GM18505 (cell line): ENCODE measurements at regions not wholly inside any gene's neighbourhood (a gene's known extent, or its start where the extent isn't known, plus 50 kb on each side); places are given as distances from the start of the nearest gene placed in this dataset.

Experiments
- ATAC-seq: cut with Tn5 transposase; IDR thresholded peaks from one replicate; pipeline ENCODE4 v1.9.1; 2021; ENCODE audit not compliant: unreplicated experiment
- POLR2A ChIP-seq: IDR thresholded peaks from 4 replicates; pipeline ENCODE4 v1.6.1; 2011; ENCODE audit warnings: borderline replicate concordance; ENCODE audit not compliant: insufficient read depth, insufficient read length; ENCODE audit errors: extremely low read depth

DNA sequence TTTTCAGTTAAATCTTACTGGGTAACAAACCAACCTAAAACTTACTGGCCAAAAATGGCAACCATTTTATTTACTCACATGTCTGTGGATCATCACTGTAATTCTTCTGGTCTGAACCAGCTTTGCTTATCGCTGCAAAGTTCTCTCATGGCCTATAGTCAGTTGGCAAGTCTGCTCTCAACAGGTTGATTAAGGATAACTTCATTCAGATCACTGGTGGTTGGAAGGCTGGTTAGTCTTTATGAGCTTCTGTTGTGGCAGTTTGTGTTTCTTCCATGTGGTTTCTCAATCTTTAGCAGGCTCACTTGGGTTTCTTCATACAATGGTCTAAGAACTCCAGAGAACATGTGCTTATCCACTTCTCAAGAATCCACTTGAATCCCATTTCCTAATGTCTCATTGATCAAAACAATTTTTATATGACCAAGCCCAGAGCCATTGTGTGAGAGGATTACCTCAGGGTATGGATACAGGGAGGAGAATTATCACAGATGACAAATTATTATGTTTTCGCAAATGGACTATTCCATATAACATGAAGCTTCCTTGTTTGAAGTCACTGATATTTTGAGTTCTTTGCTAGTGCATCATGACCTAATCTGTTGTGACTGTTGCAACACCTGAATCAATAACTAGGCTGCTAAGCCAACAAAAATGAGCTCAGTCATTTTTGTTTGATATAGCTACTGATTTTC is 155.4 kb upstream of the BMP2 start:
- ATAC-seq = no peak
- no peak for TF ChIP-seq POLR2A

GRCh38 chr20:6606651-6607050 is 160.8 kb upstream of the BMP2 start:
- no peak for TF ChIP-seq POLR2A
- no peak for ATAC-seq

DNA sequence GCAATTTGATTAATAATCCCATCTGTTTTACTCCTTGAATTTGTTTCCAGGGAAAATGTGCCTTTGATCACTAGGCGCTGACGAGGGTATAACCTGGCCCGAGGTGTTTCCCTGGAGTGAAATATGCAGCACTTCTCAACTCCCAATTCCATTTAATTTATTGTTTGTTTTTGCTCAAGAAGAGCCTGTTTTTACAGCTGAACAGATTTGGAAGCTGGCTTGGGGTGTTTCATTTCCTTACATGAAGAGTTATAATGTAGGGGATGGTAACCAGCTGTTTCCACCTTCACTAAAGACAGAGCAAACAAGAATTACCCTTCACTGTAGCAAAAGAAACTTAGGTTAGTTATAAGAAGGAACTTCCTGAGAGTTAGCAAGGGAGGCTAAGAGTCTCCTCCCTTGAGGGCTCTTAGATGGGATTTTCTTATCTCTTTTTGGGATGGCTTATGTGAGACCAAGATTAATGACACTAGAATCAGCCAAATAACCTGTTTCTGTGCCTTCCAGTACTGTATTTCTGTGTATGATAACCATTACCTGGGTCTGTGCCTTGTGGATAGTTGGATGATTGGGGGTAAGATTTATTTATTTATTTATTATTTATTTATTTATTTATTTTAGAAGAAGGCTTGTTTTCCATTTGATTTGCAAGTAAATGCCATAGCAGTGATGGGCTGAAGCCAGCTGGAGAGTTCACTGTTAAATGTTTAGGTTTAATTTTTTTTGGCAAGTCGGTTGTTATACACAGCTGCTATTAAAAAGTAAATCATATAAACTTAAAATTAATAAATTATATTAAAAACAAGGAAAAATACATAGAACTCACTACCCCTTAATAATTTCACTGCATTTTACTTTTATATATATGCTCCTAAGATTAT is 162.2 kb upstream of the BMP2 start:
- no peak for TF ChIP-seq POLR2A
- no peak for ATAC-seq

DNA sequence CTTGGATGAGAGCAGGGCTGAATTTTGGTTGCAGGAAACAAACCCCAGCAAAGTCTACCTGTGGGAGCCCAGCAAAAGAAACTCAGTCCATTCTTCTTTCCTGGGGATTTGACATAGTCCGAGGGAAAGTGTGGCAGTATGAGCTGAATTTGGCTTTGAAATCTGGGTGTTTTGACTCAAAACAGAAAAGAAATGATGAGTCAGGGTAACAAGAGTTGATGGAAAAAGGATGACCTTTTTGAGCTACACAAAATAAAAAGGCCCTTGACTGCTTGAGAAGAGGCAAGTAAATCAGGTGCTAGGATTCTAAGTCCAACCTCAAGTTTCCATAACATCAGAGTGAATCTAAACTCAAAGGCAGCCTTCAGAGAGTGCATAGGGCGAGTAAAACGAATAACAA is 163.3 kb upstream of the BMP2 start:
- ATAC-seq = no peak
- TF ChIP-seq POLR2A = no peak

- TF ChIP-seq POLR2A = no peak
- ATAC-seq = no peak
These were observed 167.4 kb upstream of the BMP2 start for GRCh38 chr20:6599876-6600735.

- TF ChIP-seq POLR2A = no peak
- no peak for ATAC-seq
These were observed 171.8 kb upstream of the BMP2 start for GRCh38 chr20:6595704-6596103.

- no peak for ATAC-seq
These were observed 176.4 kb upstream of the BMP2 start for GRCh38 chr20:6590891-6591637.

GRCh38 chr20:6588296-6588695 is 179.2 kb upstream of the BMP2 start:
- ATAC-seq = no peak
- no peak for TF ChIP-seq POLR2A

More at GRCh38 chr20:6590891-6591637, 176.4 kb upstream of the BMP2 start:
- TF ChIP-seq POLR2A = no peak

- TF ChIP-seq POLR2A = no peak
- no peak for ATAC-seq
These were observed 184.2 kb upstream of the BMP2 start for GRCh38 chr20:6583134-6583738.

DNA sequence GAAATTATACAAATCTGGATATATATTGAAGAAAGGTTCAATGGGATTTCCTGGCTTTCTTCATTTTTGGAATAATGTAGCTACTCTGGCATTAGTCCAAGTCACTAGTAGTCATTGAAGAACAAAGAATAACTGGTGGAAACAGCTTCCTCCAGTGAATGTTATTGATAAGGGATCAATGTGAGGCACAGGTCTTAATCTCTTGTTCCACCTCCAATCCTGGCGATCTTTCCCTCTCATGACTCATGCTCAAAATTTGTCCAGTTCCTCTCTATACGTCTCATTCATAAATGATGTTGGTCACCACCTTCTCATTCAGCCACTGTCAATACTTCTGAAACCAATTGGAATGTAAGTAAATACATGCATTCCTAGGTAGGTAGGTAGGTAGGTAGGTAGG is 185.0 kb upstream of the BMP2 start:
- TF ChIP-seq POLR2A = no peak
- no peak for ATAC-seq

- TF ChIP-seq POLR2A = no peak
- no peak for ATAC-seq
These were observed 187.0 kb upstream of the BMP2 start for GRCh38 chr20:6580486-6580885.

DNA sequence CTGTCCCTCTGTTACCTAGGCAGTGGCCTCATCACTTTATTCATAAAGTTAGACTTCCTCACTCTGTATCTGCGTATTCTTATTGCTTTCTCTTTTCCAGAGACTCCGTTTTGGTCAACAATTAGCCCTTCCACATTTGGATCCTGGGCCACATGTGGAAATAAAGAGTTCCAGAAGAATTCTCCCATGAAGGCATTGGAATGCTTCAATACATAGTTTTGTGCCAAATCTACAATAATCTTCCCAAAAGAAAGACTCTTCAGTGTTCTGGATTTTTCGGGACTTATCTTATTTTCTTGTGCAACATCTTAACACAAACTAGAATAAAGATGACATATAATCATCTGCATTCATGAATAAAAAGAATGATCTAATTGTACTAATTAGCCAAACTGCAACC is 187.7 kb upstream of the BMP2 start:
- no peak for TF ChIP-seq POLR2A
- ATAC-seq = no peak
